ENCODE measurements at regions not wholly inside any gene's neighbourhood (a gene's known extent, or its start where the extent isn't known, plus 50 kb on each side); places are given as distances from the start of the nearest gene placed in this dataset.

DNA sequence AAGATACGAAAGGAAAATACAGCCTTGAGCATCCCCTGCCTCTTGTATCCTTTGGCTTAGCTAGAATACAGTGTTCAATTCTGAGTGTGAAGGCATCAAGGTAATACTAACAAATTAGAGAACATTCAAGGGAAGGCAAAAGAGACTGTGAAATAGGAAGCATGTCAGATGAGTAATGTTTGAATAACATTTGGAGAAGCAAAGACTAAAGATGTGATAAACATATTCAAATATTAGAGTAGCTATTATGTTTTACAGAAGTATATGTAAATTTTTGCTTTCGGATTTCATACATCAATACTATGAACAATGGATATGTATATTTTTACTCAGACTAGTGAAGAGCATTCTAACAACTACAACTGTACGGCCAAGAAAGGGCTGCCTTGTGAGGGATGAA lies 161.7 kb upstream of the FN1 start:
- Mint-ChIP-seq H3K9me3 (no peaks in the 10 kb centered on the region), H3K36me3 (no peaks in the 10 kb centered on the region), H3K27ac (no peak overlapping the region)
- no peak for ATAC-seq
- DNase-seq (ENCODE audit: low spot score in 2 of 2): no peak

DNA sequence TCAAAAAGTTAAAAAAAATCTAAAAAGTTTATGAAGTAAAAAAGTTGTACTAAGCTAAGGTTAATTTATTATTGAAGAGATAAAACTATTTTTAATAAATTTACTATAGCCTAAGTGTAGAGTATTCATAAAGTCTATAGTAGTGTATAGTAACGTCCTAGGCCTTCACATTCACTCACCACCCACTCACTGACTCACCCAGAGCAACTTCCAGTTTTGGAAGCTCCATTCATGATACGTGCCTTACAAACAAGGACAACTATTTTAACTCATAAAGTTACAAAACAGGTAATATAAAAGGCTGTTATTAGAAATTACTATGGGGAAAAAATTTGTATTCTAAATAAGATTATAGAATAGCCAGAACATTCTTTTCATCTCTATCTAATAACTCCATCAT lies 158.9 kb upstream of the FN1 start:
- no peak for DNase-seq (ENCODE audit: low spot score in 2 of 2)
- no peaks in the 10 kb centered on the region for H3K36me3 Mint-ChIP-seq
- ATAC-seq: no peak
- no peaks in the 10 kb centered on the region for H3K9me3 Mint-ChIP-seq
- H3K27ac Mint-ChIP-seq: no peak overlapping the region

DNA sequence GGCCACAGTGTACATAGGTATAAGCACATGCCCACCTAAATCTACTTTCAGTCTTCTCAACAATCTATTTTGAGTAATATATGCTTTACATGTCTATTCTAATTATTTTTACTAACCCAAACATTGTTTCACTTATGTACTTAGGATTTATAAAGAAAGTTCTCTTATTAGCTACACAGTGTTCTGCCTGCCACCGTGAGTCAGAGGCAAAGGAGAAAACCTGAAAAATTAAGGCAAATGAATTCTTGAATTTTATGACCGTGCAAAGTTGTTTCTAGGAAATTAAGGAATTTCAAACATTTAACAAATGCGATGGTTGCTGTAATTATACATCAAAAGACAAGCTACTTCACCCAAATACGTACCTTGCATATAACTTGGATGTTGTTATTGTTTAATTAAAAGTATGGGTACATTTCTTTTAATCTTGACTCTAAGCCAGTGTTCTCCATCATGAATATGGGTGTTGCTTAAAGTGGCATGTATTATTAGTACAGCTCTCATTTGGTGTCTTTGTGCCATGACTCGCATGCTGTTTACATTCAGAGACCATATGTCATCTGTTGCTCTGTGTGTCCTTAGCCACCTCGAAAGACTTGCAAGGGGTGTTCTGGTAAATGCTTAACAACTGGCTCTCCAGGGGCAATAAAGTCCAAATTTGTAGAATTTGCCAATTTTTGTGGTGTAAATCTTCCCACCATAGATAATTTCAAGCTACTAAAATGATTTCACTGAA lies 154.3 kb upstream of the FN1 start:
- H3K36me3 Mint-ChIP-seq: no peaks in the 10 kb centered on the region
- H3K9me3 Mint-ChIP-seq: no peaks in the 10 kb centered on the region
- ATAC-seq (no peak), DNase-seq (ENCODE audit: low spot score in 2 of 2) (no peak)
- no peak overlapping the region for H3K27ac Mint-ChIP-seq

DNA sequence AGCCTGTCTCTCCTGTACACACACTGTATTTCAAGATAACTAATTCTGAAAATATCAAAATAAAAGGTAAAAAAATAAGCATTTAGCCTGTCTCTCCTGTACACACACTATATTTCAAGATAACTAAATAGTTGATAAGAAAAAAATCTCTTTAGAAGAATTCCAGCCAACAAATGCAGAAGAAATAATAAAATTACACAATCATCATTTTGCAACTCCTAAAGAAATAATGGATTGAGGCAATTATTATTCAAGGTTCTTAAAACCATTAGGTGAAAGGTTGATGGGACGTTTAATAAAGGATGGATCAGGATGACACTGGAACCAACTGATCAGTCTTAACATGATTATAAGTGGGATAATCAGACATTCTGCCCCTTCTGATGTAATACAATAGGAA lies 148.0 kb upstream of the FN1 start:
- H3K36me3 Mint-ChIP-seq: no peaks in the 10 kb centered on the region
- no peak overlapping the region for H3K27ac Mint-ChIP-seq
- H3K9me3 Mint-ChIP-seq: no peaks in the 10 kb centered on the region
- DNase-seq (ENCODE audit: low spot score in 2 of 2) (no peak), ATAC-seq (no peak)

DNA sequence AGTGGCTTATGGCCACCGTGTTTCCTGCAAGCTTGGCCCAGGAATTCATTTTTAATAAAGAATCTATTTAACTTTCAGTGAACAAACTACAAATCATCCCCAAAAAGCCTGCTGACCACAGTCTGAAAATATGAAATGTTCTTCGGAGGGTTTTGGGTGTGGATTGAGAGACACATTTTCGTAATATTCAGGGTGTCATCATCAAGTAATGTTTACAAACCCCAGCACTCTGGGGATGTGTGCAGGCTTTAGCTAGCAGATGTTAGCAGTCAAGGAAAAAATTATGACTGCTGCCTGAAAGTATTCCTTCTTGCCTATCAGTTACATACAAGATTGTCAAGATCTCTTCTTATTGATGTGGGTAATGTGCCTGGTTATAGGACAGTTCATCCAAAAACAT lies 143.9 kb upstream of the FN1 start:
- DNase-seq (ENCODE audit: low spot score in 2 of 2): no peak
- no peak overlapping the region for H3K27ac Mint-ChIP-seq
- no peaks in the 10 kb centered on the region for H3K36me3 Mint-ChIP-seq
- no peak for ATAC-seq
- H3K9me3 Mint-ChIP-seq: no peaks in the 10 kb centered on the region

DNA sequence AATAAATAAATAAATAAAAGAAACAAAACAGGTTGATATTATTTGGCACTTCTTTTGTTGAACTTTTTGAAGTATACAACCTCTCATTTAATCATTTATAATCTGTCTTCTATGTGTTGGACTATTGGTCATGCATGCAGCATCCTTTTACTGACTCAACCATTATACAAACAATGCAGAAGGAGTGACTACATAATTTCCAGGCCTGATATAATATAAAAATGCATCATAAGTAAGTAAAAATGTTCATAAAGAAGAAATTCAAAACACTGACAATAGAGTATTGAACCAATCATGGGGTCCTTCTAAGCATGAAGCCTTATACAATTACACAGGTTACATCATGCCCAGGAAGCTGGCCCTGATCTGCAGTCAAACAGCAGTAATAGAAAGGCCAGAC lies 141.5 kb upstream of the FN1 start:
- Mint-ChIP-seq H3K9me3 (no peaks in the 10 kb centered on the region), H3K27ac (no peak overlapping the region), H3K36me3 (no peaks in the 10 kb centered on the region)
- ATAC-seq (no peak), DNase-seq (ENCODE audit: low spot score in 2 of 2) (no peak)

DNA sequence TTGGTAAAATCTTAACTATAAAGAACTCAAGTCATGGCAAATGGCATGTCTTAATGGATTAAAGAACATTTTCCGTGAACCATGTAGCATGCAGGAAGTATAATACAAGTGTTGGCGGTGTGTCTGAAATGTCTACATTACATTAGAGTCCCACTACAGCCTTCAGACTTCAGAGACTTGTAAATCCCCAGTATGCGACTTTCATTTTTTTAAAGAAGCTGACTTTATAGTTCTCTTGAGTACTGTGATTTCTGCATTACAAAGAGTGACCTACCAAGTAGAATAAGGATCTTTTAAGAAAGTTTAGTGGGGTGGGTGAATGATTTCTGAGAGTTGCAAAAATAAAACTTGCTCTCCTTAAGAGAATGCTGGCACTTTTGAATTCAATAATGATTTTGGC lies 140.7 kb upstream of the FN1 start:
- Mint-ChIP-seq H3K9me3 (no peaks in the 10 kb centered on the region), H3K36me3 (no peaks in the 10 kb centered on the region), H3K27ac (no peak overlapping the region)
- ATAC-seq: no peak
- DNase-seq (ENCODE audit: low spot score in 2 of 2): no peak

DNA sequence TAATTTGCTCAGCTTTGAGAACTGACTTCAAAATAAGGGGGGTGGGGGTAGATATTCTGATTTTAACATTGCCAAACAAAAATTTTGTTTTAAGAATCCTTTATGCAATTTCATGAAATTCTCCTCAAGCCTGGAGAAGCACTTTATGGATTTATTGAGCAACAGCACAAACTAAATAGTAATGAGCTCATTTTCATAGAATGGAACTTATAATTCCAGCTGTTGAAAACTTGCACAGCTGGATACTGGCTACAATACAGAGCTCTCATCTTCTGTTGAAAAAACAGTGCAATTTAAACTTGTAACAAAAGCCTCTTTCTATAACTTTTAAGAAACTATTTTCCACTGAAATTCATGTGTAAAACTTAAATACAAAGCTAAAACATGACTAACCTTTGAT lies 137.6 kb upstream of the FN1 start:
- Mint-ChIP-seq H3K9me3 (no peaks in the 10 kb centered on the region), H3K27ac (no peak overlapping the region), H3K36me3 (no peaks in the 10 kb centered on the region)
- DNase-seq (ENCODE audit: low spot score in 2 of 2) (no peak), ATAC-seq (no peak)

DNA sequence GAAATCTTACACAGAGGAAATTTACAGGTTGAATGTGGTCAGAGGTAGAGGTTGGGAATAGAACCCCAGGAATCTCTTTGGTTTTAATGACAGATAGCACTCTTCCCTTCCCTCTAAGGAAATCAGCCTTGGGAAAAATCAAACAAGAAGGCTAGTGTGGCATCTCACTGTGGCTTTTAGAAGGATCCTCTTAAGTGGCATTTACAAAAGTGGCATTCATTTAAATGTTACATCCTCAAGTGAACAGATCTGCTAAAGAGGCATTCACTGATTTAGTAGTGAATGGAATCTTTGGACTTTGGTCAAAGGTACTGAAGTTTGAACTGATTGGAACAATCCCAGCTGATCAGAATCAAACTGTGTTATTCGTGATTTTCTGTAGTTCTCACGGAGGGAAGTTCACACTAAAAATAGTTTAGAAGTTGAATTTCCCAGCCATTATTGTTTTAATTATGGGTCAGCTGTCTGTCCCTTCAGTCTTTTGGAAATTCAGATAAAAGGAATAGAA lies 136.5 kb upstream of the FN1 start:
- Mint-ChIP-seq H3K27ac (no peak overlapping the region), H3K36me3 (no peaks in the 10 kb centered on the region), H3K9me3 (no peaks in the 10 kb centered on the region)
- ATAC-seq (no peak), DNase-seq (ENCODE audit: low spot score in 2 of 2) (no peak)

DNA sequence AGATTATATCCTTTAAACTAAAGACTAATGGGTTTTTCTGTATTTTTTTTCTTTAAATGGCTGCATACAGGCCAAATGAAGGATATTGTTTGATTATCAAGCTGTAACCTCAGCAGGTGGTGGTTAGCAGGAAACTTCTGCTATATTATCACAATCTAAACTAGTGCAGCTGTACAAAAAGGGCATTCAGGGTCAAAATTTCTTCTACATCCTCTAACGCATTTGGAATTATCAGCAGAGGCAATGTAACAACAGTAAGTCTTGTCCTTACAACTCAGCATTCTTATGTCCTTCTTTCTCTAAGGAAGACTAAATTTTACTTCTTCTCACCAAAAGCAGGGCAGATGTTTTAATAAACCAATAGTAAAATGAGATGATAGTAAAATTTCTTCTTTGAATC lies 135.8 kb upstream of the FN1 start:
- ATAC-seq: no peak
- DNase-seq (ENCODE audit: low spot score in 2 of 2): no peak
- Mint-ChIP-seq H3K36me3 (no peaks in the 10 kb centered on the region), H3K9me3 (no peaks in the 10 kb centered on the region), H3K27ac (no peak overlapping the region)

DNA sequence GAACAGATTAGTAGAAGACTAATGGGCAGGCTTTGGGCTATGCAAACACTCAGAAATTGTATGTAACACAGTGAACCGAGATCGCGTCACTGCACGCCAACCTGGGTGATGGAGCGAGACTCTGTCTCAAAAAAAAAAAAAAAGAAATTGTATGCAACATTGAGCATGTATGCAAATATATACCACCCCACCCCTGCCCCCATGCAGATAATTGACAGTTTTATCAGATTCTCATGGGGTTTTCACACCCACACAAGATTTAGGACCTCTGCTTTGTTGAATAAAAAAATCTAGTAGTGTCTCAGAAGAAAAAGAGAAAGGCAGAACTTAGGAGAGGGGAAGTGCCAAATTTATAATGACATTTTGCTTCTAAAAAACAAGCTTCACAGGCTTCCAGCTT lies 131.6 kb upstream of the FN1 start:
- ATAC-seq (no peak), DNase-seq (ENCODE audit: low spot score in 2 of 2) (no peak)
- H3K9me3 Mint-ChIP-seq: no peaks in the 10 kb centered on the region
- no peaks in the 10 kb centered on the region for H3K36me3 Mint-ChIP-seq
- no peak overlapping the region for H3K27ac Mint-ChIP-seq

DNA sequence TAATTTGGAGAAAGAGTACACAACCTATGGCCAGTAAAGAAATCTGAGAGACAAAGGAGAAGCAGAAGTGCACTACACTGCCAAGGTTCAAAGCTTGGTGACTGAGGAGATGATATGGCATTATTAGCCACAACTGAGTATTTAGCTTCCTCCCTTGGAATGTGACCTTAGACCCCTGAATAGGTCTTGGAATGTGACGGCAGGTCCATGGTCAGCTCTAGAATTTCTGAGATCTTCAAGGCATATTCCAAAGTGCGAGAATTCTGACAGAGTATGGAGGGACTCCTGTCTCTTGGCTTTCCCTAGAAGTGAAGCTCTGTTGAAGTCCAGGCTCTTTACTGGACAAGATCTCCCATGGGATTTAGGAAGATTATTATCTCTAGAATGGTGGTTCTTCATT lies 130.0 kb upstream of the FN1 start:
- DNase-seq (ENCODE audit: low spot score in 2 of 2): no peak
- no peaks in the 10 kb centered on the region for H3K9me3 Mint-ChIP-seq
- no peak overlapping the region for H3K27ac Mint-ChIP-seq
- ATAC-seq: no peak
- no peaks in the 10 kb centered on the region for H3K36me3 Mint-ChIP-seq

DNA sequence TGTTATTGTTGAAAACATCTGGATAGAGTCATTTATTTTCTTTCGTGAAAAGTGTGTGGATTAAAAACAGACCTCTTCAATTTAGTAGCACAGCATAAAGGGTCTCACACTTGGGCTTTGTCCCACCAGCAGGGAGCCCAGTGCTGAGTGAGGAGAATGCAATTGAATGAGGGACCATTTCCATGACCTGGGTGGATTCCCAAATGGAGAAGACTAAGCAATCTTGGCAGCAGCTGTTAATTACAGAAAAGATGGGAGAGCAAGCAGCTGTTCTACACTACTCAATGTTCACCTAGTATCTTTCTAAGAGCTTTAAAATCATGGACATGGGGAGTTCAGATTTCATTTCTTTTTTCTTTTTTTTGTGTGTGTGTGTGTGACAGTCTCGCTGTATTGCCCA lies 121.8 kb upstream of the FN1 start:
- Mint-ChIP-seq H3K36me3 (no peaks in the 10 kb centered on the region), H3K27ac (no peak overlapping the region), H3K9me3 (peaks cover 0 to 6% of the 10 kb centered on the region in 2 donors)
- no peak for ATAC-seq
- no peak for DNase-seq (ENCODE audit: low spot score in 2 of 2)

DNA sequence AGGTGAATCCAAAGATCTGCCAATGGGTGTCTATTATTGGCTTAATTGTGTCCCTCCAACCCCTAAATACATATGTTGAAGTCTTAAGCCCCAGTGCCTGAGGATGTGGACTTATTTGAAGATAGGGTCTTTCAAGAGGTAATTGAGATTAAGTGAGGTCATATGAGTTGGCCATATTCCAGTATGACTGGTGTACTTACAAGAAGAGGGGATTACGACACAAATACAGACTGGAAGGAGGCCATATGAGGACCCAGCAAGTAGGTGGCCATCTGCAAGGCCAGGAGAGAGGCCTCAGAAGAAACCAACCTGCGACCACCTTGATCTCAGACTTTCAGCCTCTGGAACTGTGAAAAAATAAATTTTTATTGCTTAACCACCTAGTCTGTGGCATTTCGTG lies 121.1 kb upstream of the FN1 start:
- DNase-seq (ENCODE audit: low spot score in 2 of 2) (no peak), ATAC-seq (no peak)
- peaks cover 0 to 6% of the 10 kb centered on the region in 2 donors for H3K9me3 Mint-ChIP-seq
- no peaks in the 10 kb centered on the region for H3K36me3 Mint-ChIP-seq
- H3K27ac Mint-ChIP-seq: no peak overlapping the region

DNA sequence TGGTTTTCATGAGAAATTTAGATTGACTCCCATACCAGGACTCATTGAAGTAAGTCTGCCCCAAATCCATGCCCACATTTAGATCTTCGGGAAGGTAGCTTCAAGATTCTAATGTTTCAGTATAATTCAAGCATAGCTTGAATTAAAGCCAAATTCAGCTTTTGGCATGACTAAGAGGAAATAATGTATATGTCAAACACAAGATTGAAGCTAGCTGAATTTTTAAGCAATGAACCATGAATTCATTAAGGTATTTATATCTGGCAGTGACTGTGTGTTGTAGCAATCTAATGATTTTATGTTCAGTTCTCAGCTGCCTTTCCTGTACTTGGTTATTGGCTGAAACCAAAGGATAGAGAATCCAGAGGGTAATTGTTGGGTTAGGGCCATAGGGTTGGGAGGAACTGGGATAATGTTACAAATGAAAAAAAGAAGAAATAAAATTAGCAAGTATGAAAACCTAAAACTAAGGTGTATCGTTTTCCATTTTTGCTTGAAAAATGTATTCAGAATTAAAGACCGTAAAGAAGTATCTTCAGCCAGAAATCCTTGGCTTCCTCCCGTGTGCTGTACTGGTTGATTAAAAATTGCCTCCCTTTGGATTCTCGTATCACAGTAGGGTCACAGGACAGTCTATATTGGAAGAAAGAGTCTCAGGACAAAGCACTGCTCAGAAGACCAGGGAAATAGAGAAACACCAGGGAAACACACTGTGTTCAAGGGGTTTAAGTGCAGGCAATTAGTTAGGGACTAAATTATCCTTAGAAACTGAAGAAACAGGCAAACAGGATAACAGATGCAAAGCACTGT lies 119.0 kb upstream of the FN1 start:
- Mint-ChIP-seq H3K27ac (no peak overlapping the region), H3K9me3 (no peaks in the 10 kb centered on the region), H3K36me3 (no peaks in the 10 kb centered on the region)
- DNase-seq (ENCODE audit: low spot score in 2 of 2): no peak
- ATAC-seq: no peak

DNA sequence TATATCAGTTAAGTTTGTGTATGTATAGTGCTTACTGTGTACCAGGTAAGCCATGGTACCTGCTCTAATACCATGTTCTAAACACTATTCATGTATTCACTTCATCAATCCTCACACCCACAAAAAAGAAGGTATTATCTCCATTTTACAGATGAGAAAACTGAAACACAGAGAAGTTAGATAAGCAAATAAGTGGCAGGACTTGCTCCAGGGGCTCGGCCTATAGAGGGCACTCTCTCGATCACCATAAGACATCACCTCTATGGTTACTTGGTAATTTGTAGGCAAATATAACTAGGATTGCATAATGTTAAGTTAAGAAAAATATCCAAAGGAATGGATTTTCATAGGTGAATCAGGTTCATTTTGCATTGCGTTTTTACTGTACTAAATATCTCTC lies 118.1 kb upstream of the FN1 start:
- DNase-seq (ENCODE audit: low spot score in 2 of 2) (no peak), ATAC-seq (no peak)
- no peaks in the 10 kb centered on the region for H3K9me3 Mint-ChIP-seq
- no peak overlapping the region for H3K27ac Mint-ChIP-seq
- no peaks in the 10 kb centered on the region for H3K36me3 Mint-ChIP-seq

DNA sequence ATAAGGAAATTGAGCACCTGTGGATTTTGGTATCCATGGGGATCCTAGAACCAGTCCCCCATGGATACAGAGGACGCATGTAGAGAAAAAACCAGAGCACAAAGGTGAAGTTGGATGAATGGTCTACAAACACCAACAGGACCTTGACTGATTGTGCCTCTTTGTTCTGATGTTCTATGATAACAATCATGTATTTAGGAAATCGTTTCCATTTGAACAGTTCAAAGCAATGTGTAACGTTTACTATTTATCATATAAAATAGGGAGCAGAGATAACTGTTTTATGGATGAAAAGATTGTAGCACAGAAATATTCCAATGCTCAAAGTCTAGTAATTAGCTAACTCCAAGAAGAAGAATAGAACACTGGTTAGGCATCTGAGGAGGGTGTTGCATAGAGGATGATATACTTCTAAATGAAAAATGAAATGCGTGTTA lies 116.3 kb upstream of the FN1 start:
- ATAC-seq (no peak), DNase-seq (ENCODE audit: low spot score in 2 of 2) (no peak)

DNA sequence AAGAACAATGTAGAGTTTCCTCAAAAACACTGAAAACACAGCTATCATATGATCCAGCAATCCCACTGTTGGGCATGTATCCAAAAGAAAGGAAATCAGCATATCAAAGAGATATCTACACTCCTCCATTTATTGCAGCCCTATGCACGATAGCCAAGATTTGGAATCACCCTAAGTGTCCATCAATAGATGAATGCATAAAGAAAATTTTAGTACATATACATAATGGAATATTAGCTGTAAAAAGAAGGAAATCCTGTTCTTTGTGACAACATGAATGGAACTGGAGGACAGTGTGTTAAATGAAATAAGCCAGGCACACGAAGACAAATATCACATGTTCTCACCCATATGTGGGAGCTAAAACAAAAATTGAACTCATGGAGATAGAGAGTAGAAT lies 114.5 kb upstream of the FN1 start:
- ATAC-seq (no peak), DNase-seq (ENCODE audit: low spot score in 2 of 2) (no peak)
- H3K36me3 Mint-ChIP-seq: no peaks in the 10 kb centered on the region
- H3K27ac Mint-ChIP-seq: no peak overlapping the region
- no peaks in the 10 kb centered on the region for H3K9me3 Mint-ChIP-seq

More for the DNA sequence above, 116.3 kb upstream of the FN1 start:
- H3K9me3 Mint-ChIP-seq: no peaks in the 10 kb centered on the region
- H3K36me3 Mint-ChIP-seq: no peaks in the 10 kb centered on the region
- H3K27ac Mint-ChIP-seq: no peak overlapping the region

All from activated naive CD4-positive, alpha-beta T cell treated with anti-CD3 and anti-CD28 coated beads, Interleukin-2, amount 50 U/mL, for 72 hours (primary cell).